ENCODE measurements at regions not wholly inside any gene's neighbourhood (a gene's known extent, or its start where the extent isn't known, plus 50 kb on each side); places are given as distances from the start of the nearest gene placed in this dataset.

DNA sequence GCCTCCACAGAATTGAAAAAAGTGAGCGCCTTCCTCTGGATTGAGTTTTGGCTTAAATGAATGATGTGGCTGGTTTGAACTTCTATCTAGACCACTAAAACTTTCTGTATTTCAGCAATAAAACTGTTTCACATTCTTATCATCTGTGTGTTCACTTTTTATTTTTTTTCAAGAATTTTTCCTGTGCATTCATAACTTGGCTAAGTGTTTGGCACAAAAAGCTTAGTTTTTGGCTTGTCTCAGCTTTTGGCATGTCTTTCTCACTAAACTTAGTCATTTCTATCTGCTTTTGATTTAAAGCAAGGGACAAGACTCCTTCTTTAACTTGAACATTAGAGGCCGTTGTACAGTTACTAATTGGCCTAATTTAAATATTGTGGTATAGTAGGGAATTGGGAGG lies 1015.1 kb downstream of the EPHA7 start:
- TF ChIP-seq, protein P1, sequence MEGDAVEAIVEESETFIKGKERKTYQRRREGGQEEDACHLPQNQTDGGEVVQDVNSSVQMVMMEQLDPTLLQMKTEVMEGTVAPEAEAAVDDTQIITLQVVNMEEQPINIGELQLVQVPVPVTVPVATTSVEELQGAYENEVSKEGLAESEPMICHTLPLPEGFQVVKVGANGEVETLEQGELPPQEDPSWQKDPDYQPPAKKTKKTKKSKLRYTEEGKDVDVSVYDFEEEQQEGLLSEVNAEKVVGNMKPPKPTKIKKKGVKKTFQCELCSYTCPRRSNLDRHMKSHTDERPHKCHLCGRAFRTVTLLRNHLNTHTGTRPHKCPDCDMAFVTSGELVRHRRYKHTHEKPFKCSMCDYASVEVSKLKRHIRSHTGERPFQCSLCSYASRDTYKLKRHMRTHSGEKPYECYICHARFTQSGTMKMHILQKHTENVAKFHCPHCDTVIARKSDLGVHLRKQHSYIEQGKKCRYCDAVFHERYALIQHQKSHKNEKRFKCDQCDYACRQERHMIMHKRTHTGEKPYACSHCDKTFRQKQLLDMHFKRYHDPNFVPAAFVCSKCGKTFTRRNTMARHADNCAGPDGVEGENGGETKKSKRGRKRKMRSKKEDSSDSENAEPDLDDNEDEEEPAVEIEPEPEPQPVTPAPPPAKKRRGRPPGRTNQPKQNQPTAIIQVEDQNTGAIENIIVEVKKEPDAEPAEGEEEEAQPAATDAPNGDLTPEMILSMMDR (IDR thresholded peaks at IDR 0.05): no peak
- no peak for TF ChIP-seq POLR2A (IDR thresholded peaks at IDR 0.05)
